Fibroblast of skin of left biceps (primary cell): ENCODE measurements at regions not wholly inside any gene's neighbourhood (a gene's known extent, or its start where the extent isn't known, plus 50 kb on each side); places are given as distances from the start of the nearest gene placed in this dataset.
"Not testable (repeated sequence)": the region's sequence is repeated elsewhere in the genome, so short reads cannot be mapped to it uniquely, and the experiment has no call there.

Experiments
- DNase-seq, 2 experiments: peaks; one replicate each; pipeline ENCODE4 v3.0.0-alpha.2; 2013; ENCODE audit warnings: low read depth in 2 of 2

DNA sequence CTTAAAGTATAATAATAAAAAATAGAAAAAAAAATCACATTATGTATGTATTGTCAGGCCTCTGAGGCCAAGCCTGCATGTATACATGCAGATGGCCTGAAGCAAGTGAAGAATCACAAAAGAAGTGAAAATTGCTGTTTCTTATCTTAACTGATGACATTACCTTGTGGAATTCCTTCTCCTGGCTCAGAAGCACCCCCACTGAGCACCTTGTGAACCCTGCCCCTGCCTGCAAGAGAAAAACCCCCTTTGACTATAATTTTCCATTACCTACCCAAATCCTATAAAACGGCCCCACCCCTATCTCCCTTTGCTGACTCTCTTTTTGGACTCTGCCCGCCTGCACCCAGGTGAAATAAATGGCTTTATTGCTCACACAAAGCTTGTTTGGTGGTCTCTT, 1086.5 kb downstream of the SORCS3 start:
- not testable (repeated sequence) for DNase-seq

DNA sequence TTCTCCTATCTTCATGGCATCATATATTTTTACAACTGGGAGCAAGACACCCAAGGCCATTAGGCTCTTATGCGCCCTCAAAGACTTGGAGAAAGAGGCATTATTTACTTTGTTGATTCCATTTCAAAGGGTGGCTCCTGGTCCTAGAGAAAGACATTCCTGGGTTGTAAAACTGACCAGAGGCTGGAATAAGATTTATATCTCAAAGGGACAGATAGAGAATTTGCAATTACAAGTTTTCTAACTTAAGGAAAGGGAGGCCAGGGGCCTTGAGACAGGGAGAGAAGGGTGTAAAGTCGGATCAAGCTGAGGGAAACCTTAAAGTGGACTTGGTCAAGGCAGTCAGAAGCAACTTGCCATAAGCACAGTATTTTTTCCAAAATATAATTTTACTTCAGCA, 1086.0 kb downstream of the SORCS3 start:
- no peak for DNase-seq

DNA sequence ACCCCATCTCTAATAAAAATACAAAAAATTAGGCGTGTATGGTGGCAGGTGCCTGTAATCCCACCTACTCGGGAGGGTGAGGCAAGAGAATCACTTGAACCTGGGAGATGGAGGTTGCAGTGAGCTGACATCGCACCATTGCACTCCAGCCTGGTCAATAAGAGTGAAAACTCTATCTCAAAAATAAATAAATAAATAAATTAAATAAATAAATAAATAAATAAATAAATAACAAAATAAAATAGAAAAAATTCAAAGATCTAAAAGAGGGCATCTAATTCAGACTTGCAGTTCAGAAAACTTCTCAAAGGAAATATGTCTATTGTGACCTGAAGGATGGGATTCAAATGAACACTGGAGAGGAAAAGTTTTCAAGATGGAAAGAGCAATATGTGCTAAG, 1085.1 kb downstream of the SORCS3 start:
- DNase-seq = no peak

DNA sequence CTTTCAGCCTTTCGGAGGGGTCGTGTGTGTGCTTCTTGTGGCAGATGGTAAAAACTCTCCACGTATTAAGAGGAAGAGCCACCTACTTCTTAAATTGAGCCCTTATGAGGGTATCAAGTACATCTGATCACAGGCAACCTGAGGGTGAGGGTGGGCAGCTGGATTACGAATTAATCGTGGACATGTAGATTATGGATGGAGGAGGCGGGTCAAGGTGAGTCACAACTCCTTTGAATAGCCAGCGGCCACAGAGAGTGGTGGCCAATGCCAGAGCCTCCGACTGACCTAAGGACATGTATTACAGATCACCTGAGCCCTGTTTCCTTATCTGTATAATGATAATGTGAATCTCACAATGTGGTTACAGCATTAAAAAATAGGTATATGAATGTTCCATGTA, 1083.9 kb downstream of the SORCS3 start:
- no peak for DNase-seq

DNA sequence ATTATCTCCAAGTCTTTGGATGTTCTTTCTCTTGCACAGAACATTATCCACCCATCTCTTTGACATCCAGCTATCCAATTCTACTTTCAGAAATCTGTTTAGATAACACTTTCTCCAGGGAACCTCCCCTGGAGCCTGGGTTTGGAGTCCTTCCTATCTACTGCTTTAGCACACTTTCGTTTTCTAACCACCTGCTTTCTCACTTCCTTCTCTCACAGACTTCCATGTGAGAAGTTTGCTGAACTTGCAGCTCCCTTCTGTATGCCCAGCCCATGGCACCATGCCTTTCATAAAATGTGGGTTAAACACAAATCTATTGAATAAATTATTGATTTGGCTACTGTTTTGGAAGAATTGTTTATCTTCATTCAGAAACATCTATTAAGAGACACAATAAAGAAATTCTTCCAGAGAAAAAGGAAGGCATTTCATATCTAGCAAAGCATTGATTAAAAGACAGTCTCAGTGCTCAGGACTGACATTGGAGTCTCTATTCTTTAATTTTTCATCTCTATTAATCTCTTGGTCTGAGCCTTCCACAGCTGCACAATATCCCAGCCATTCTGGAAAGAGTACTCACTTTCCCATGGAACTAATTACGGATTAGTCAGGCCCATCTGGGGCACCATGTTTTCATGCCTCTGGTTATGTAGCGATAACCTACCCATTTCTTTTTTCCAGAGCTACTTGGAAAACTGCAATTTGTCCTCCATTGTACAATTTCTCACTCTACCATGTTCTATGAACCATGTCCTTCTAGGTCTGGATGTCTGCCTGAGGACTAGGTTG, 1077.3 kb downstream of the SORCS3 start:
- no peak for DNase-seq

DNA sequence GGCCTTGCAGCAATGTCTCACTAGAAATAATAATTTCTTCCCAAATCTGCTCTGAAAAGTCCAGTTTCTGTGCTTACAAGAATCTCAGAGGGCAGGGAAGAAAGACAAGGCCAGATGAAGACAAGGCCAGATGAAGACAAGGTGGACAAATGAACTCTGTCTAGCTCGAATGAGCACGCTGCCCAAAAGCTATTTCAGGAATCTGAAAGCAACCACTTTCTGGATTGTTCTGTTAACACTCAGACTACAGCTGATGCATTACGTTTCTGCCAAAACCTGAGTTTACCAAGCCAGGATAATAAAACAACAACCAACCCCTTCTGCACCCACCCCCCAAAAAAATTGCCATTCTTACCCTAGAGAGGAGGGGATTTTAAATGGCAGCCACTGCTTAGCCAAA, 1073.6 kb downstream of the SORCS3 start:
- no peak for DNase-seq

DNA sequence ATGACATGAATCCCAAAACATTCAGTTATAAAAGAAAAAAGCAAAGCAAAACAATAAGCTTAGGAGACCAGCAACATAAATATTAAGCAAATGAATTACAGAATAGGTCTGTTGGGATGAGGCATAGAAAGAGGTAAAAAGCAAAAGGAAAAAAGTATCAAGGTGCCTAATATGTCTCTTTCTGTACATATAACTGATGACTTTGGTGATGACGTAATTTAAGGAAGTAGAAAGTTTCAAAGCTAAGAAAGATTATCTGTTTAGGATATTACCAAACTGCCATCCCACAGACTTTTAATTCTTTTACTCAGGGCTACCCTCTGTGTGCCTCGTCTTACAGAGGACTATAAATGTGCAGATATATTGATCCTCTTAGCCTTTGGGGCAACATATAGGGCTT, 1066.5 kb downstream of the SORCS3 start:
- no peak for DNase-seq

DNA sequence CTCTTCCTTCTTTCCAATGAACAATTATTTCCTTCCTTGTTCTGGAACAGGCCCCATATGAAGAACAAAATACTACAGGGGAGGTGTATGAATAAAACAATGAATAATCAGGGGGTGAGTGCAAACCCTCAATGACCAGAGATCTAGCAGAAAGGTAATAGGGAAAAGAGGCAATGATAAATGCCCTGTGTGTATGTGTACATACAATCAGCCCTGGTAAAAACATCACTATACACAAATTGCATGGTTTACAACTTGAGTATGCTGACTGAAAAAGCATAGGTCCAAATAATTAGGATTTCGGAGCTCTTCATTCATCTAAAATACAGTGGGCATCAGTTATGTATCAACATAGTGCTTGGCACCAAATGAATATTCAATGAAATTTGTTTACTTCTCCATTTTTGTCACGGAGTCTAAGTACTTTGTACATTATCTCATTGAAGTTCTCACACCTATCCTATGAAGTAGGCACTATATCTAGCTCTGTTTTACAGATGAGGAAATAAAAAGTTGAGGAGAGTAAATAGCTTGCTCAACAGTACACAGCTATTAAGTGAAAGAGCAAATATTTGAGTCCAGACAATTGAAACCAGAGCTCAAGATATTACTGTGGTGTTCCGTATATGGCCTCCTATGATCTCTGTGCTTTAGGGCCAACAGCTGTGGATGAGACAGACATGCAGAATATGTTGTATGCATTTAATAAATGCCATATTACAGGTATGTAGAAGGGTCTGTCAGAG, 1065.4 kb downstream of the SORCS3 start:
- DNase-seq = no peak

DNA sequence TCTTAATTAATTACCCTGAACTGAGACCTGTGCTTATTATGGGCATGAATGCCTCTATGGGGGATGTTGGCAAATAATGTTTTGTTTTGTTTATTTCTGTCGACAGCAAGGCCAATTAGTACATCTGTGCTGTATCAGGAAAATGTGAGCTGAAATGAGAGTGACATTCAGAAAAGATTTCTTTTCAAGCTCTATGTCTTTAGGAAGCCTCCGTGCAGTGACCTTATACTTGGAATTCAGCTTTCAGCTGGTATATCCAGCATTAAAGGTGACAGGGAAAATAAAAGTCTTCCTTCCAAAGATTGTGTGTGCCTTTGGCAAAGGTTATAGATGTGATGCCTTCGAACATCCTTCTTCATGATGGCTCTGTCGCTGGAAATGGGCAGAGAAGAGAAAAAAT, 1061.1 kb downstream of the SORCS3 start:
- no peak for DNase-seq

DNA sequence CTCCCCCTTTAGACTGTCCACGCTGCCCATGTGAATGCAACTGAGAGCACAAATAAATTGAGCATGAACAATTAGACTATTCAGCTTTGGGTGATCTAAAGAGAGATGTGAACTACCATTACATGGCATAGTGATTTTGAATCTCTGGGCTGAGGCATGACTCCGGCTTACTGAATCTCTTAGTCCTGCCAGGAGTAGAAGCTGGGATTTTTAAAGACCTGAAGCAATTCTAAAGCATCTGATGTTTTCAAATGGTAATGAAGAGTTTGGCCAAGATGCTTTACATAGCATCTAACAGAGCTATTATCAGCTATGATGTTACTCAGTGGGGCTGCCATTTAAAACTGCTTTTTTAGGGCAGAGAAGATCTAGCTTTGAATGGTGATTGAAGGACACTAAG, 1059.1 kb downstream of the SORCS3 start:
- DNase-seq = no peak

DNA sequence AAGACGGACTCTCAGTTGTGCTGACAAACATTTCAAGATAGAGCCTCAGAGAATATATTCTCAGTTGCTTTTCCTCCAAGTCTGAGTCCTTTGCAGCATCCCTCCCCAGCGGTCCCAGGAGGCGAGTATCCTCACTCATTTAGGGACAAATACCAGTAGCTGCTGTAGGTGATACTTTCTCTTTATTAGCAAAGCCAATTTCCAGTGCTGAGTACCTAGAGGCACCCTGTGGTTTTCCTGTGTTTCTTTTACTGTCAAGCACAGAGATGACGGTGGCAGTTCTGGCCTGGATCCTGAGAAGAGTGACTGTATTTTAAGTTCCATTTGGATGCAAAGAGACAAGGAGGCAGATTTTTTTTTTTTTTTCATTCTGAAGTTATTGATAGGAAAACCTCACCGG, 1058.4 kb downstream of the SORCS3 start:
- DNase-seq = no peak

DNA sequence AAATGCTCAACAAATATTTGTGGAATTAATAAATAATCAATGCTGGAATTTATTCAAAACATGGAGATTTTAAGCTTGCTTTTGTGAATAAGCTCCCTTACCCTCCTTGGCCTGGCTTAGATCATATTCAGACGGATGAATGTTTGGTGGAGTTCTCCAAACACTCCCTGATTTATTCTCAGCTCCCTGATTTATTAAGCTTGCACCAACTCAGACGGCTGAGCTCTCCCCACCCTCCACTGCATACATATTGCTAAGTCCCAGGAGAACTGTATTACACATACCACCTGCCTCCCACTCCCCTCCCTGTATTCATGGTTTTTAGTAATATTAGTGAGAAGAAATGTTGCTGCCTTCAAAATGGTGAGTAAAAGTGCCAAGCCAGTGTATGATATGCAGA, 1057.5 kb downstream of the SORCS3 start:
- no peak for DNase-seq

DNA sequence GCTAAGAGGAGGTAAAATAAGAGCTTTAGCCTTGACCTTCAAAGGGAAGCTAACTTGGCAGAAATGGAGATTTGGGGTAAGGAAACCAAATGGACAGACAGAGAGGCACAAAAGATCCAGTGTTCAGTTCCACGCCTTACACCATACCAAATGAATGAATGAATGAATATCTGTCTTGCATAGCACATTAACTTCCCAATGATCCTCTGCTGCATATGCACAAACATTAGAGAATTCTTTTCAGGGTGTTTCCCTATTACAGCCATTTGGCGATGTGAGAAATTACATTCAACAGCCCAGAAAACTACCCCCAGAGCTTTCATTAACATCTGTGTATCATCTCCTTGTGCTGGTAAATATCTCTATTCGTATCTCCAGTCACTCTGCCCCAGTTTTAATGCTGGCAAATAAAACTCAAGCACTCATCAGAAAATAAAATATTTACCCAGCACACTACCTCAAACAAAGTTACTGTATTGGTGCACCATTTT, 1056.2 kb downstream of the SORCS3 start:
- no peak for DNase-seq

DNA sequence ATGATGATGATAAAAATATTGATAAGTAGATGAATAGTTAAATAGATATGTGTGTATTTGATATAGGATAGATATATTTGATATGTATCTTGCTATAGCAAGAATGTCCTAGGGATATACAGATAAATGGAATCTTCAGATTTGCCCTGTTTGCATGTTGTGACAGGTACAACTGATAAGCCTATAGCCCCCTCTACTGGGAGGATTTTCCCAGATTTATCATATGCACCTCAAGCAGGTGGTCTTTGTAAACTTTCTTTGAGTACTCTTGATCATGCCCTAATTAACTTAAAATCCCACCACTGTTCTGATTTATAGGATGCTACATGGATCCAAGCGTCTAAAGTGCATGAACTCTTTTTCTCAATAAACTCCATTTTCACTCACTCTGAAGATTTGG, 1050.7 kb downstream of the SORCS3 start:
- DNase-seq = no peak

DNA sequence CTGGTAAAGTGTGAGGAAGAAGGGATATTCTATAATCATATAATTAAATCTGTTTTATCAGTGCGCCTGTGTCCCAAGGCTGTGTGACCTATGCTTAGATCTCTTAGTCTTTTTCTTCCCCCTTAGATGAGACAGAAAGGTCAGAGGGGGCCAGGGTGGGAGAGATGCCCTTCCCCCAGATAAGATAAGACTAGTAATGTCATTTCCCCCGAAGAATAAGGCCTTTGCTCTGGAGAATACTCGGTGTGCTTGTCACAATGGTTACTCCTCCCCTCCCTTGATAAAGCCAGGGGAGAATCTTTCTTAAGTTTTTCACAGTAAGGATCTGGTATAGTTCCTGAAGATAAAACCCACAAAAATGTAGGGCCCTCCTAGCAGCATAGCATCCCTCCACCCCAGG, 1041.8 kb downstream of the SORCS3 start:
- no peak for DNase-seq

DNA sequence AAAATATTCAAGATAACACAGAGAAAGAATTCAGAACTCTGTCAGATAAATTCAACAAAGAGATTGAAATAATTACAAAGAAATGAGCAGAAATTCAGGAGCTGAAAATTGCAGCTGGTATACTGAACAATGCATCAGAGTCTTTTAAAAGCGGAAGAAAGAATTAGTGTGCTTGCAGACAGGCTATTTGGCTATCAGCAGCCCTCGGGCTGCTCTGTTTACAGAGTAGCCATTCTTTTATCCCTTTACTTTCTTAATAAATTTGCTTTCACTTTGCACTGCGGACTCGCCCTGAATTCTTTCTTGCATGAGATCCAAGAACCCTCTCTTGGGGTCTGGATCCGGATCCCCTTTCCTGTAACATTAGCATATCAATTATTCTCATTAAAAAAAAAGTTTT, 1040.0 kb downstream of the SORCS3 start:
- DNase-seq = no peak

DNA sequence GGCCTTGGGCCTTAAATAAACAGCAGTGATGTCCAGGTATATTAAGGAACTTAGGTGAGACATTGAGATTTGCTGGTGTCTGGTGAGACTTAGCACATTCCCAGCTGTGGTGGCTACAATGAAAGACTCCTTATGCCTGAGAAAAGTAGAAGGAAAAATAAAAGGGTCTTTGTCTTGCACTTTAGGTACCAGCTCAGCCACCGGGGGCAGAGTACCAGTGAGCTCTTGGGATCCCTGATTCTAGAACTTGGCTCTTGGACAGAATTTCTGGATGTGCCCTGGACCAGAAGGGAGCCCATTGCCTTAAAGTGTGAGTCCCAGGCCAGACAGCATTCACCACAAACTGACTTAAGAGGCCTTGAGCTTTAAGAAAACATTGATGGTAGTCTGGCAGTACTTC, 1038.7 kb downstream of the SORCS3 start:
- DNase-seq = no peak

DNA sequence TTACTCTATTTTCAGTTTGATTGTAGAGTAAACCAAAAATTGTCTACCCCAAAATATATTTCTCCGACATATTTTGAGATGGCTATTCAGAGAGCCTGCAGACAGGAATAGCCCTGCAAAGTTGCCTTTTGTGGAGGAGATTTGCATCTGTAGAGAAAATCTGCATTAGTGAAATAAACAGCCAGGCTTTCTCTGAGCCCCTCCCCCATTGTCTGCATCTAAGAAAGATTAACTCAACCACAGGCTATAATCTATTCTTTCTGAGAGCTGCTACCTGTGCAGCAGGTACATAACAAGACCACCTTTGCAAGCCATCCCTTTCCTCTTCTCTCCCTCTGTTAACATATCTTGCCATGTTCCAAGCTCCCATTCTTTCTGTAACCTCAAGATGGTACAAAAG, 1034.2 kb downstream of the SORCS3 start:
- no peak for DNase-seq

DNA sequence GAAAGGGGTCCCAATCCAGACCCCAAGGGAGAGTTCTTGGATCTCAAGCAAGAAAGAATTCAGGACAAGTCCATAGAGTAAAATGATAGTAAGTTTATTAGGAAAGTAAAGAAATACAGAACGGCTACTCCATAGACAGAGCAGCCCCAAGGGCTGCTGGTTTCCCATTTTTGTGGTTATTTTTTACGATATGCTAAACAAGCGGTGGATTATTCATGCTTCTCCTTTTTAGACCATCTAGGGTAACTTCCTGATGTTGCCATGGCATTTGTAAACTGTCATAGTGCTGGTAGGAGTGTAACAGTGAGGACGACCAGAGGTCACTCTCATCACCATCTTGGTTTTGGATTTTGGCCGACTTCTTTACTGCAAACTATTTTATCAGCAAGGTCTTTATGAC, 1033.4 kb downstream of the SORCS3 start:
- DNase-seq = no peak

DNA sequence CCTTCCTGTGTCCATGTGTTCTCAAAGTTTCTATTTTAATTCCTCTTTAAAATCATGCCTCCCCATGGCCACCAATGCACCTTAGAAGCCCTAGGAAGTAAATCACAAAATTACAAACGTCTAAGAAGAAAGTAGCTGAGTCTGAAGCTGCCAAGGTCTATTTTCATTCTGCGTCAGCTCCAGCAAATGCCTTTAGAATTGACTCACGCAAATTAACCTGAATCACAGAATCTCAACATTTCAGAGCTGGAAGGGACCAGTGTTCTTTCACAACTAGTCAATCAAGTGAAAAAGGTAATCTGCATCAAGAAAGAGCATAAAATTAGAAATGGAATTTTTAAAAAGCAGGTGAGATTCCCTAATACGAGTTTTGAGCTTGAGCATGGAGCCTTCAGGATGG, 1017.6 kb downstream of the SORCS3 start:
- no peak for DNase-seq

DNA sequence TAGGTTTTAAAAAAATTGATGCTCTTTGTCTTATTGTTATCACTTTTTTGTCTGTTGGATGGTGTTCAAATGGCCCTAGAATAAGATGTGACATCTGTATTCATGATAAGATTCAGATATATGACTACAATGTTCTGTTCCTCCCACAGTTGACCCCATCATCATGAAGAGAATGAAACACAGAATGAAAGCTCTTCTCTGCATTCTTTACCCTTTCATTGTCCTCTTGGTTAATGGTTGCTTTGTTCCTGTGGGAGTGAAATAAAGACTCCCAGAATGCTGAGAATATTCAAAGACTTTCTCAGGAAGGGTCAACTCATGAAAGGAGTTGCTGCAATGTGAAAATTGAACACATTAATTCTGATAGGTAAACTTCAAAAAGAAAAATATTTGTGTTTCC, 1015.8 kb downstream of the SORCS3 start:
- DNase-seq = no peak

DNA sequence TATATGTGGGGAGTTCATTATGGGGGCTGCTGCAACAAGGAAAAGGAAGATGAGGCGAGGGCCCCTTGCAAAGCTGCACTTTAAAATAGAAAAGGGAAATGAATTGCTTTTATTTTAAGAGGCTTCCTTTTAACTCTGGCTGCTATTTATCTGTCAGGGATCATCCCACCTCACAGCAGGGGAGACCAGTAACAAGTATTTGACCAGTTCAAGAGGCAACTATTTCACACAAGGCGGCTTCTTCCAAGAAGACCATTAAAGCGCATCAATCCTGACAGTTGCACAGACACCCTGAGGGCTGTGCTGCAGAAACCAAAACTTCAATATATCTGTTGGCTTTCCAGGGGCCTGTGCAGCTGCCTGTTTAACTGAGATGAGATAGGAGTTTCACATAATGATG, 1009.2 kb downstream of the SORCS3 start:
- DNase-seq = no peak

DNA sequence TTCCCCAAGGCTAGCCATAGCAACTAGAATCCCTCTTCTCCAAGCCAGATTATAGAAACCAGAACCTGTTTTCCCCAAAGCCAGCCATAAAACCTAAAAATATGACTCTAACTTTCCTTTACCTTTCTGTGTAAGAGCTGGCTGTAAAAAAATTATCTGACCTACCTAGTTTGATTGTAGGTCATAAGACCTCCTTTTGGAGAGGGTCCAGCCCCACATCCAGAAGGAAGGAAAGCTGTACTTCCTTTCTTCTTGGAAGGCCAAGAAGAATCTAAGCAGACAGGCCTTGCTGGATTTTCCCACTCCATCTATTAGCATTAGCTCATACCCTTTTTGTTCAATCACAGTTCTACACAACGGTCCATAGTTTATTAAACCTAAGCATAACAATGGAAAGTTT, 1006.3 kb downstream of the SORCS3 start:
- DNase-seq = no peak
